ENCODE measurements at regions not wholly inside any gene's neighbourhood (a gene's known extent, or its start where the extent isn't known, plus 50 kb on each side); places are given as distances from the start of the nearest gene placed in this dataset.

DNA sequence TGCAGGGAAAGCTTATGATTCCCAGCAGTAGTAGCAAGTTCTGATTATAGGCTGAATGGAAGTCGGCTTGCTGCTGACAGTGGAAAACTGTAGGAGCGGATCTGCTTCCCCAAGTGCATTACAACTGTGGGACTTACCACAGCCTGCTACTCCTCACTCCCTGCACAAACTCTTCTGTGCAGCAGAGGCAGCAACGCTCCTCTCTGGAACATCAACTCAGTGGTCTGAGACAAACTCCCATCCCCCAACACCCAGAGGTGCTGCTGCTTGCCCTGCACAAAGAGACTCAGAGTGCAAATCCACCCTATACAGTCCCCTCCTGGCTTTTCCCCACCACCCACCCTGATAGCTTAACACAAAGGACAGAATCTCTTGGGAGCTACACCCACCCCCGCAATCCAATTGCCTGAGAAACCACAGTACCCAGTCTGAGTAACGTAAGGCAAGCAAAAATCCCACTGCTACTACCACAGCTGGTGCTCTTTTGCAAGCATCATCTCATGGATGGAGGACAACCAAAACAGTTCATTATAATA lies 1455.2 kb downstream of the AMY1C start:
- H3K27me3 ChIP-seq (ENCODE audit: control insufficient read depth, insufficient read depth, low read length) = no peaks in the 10 kb centered on the region
- no peaks in the 10 kb centered on the region for H3K9me3 ChIP-seq (ENCODE audit: control insufficient read depth, insufficient read depth, low read depth, low read length)
- BruUV-seq (replicated peaks) = no TSS peak
- no peaks in the 10 kb centered on the region for H3K4me1 ChIP-seq (ENCODE audit: control insufficient read depth, insufficient read depth, low read length)
- ChIA-PET CTCF (no interaction called here), POLR2A (no interaction called here)
- TF ChIP-seq TCF7L2 (IDR thresholded peaks at IDR 0.05; ENCODE audit: low read depth, low read length) (no peak), POLR2AphosphoS5 (IDR thresholded peaks at IDR 0.05; ENCODE audit: low read depth, low read length) (no peak), SIN3A (IDR thresholded peaks at IDR 0.05; ENCODE audit: borderline replicate concordance, insufficient read depth, low read depth, low read length) (no peak)
- TF ChIP-seq, protein P1, sequence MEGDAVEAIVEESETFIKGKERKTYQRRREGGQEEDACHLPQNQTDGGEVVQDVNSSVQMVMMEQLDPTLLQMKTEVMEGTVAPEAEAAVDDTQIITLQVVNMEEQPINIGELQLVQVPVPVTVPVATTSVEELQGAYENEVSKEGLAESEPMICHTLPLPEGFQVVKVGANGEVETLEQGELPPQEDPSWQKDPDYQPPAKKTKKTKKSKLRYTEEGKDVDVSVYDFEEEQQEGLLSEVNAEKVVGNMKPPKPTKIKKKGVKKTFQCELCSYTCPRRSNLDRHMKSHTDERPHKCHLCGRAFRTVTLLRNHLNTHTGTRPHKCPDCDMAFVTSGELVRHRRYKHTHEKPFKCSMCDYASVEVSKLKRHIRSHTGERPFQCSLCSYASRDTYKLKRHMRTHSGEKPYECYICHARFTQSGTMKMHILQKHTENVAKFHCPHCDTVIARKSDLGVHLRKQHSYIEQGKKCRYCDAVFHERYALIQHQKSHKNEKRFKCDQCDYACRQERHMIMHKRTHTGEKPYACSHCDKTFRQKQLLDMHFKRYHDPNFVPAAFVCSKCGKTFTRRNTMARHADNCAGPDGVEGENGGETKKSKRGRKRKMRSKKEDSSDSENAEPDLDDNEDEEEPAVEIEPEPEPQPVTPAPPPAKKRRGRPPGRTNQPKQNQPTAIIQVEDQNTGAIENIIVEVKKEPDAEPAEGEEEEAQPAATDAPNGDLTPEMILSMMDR (IDR thresholded peaks at IDR 0.05) = no peak
- TF ChIP-seq, protein P2, sequence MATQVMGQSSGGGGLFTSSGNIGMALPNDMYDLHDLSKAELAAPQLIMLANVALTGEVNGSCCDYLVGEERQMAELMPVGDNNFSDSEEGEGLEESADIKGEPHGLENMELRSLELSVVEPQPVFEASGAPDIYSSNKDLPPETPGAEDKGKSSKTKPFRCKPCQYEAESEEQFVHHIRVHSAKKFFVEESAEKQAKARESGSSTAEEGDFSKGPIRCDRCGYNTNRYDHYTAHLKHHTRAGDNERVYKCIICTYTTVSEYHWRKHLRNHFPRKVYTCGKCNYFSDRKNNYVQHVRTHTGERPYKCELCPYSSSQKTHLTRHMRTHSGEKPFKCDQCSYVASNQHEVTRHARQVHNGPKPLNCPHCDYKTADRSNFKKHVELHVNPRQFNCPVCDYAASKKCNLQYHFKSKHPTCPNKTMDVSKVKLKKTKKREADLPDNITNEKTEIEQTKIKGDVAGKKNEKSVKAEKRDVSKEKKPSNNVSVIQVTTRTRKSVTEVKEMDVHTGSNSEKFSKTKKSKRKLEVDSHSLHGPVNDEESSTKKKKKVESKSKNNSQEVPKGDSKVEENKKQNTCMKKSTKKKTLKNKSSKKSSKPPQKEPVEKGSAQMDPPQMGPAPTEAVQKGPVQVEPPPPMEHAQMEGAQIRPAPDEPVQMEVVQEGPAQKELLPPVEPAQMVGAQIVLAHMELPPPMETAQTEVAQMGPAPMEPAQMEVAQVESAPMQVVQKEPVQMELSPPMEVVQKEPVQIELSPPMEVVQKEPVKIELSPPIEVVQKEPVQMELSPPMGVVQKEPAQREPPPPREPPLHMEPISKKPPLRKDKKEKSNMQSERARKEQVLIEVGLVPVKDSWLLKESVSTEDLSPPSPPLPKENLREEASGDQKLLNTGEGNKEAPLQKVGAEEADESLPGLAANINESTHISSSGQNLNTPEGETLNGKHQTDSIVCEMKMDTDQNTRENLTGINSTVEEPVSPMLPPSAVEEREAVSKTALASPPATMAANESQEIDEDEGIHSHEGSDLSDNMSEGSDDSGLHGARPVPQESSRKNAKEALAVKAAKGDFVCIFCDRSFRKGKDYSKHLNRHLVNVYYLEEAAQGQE (IDR thresholded peaks at IDR 0.05; ENCODE audit: insufficient read depth in 1 of 2, low read depth in 2 of 2, low read length in 1 of 2) = no peak
- no peak overlapping the region for H3K27ac ChIP-seq (ENCODE audit: low read length)
- in situ Hi-C loops (cut with HindIII; ENCODE audit: low pct_unique_long_range_greater_than_20kb, low sequenced_read_pairs) (no loop called here), intact Hi-C loops (cut with micrococcal nuclease; ENCODE audit: unreplicated experiment) (no loop called here)
- no peak overlapping the region for H3K4me3 ChIP-seq (ENCODE audit: low read depth in 2 of 2, low read length in 2 of 2)
- ATAC-seq (no peak), DNase-seq (ENCODE audit: low read depth, low spot score) (no peak)
- no peaks in the 10 kb centered on the region for H3K36me3 ChIP-seq (ENCODE audit: control insufficient read depth, insufficient read depth, low read length)

DNA sequence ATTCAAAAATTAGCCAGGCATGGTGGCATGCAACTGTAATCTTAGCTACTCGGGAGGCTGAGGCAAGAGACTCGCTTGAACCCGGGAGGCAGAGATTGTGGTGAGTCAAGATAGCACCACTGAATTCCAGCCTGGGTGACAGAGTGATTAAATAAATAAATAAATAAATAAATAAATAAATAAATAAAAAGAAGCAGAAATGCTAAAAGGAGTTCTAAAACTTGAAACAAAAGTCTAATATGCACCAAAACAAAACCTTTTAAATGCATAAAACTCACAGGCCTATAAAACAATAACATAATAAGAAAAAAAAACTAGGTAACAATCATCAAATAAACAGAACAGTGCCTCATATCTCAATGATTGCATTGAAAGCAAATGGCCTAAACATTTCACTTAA lies 1458.9 kb downstream of the AMY1C start:
- Histone ChIP-seq H3K4me3 (ENCODE audit: low read depth in 2 of 2, low read length in 2 of 2) (no peak overlapping the region), H3K4me1 (ENCODE audit: control insufficient read depth, insufficient read depth, low read length) (no peaks in the 10 kb centered on the region), H3K27ac (ENCODE audit: low read length) (no peak overlapping the region), H3K9me3 (ENCODE audit: control insufficient read depth, insufficient read depth, low read depth, low read length) (no peaks in the 10 kb centered on the region), H3K27me3 (ENCODE audit: control insufficient read depth, insufficient read depth, low read length) (no peaks in the 10 kb centered on the region), H3K36me3 (ENCODE audit: control insufficient read depth, insufficient read depth, low read length) (no peaks in the 10 kb centered on the region)
- in situ Hi-C loops (cut with HindIII; ENCODE audit: low pct_unique_long_range_greater_than_20kb, low sequenced_read_pairs) = no loop called here
- ChIA-PET POLR2A (no interaction called here), CTCF (no interaction called here)
- intact Hi-C loops (cut with micrococcal nuclease; ENCODE audit: unreplicated experiment) = no loop called here
- DNase-seq (ENCODE audit: low read depth, low spot score) = no peak
- no TSS peak for BruUV-seq (replicated peaks)
- ATAC-seq = no peak
- TF ChIP-seq POLR2AphosphoS5 (IDR thresholded peaks at IDR 0.05; ENCODE audit: low read depth, low read length) (no peak), TCF7L2 (IDR thresholded peaks at IDR 0.05; ENCODE audit: low read depth, low read length) (no peak), SIN3A (IDR thresholded peaks at IDR 0.05; ENCODE audit: borderline replicate concordance, insufficient read depth, low read depth, low read length) (no peak)
- TF ChIP-seq, protein P2 (IDR thresholded peaks at IDR 0.05; ENCODE audit: insufficient read depth in 1 of 2, low read depth in 2 of 2, low read length in 1 of 2) = no peak
- TF ChIP-seq, protein P1 (IDR thresholded peaks at IDR 0.05) = no peak

All from Panc1 (cell line).